Right lobe of liver (tissue), 6 donors: ENCODE measurements at regions not wholly inside any gene's neighbourhood (a gene's known extent, or its start where the extent isn't known, plus 50 kb on each side); places are given as distances from the start of the nearest gene placed in this dataset.
"Not testable (repeated sequence)": the region's sequence is repeated elsewhere in the genome, so short reads cannot be mapped to it uniquely, and the experiment has no call there.

ENCODE experiments used
- ATAC-seq, 4 donors: fragments of 200-7000 bp; cut with Tn5 transposase; one replicate each; pipeline ENCODE4 v1.9.1; 2020; ENCODE audit warnings: mild to moderate bottlenecking in 4 of 4, moderate library complexity in 4 of 4
- DNase-seq, 3 donors: peaks; one replicate each; pipeline ENCODE4 v3.0.0-alpha.2; 2020
- H3K27ac ChIP-seq, 3 donors: fragments of 200-600 bp; one replicate each; pipeline ENCODE4 v1.8.0; 2022
- H3K27me3 ChIP-seq, 2 donors: fragments of 200-600 bp; one replicate each; pipeline ENCODE4 v1.8.0; 2022
- H3K36me3 ChIP-seq, 4 donors: fragments of 200-600 bp; sonication (generic) in 1 of 4; one replicate each; pipeline versions ENCODE4 v1.5.1 to v1.8.0; 2017 to 2022; ENCODE audit warnings: control low read depth in 1 of 4
- H3K4me1 ChIP-seq, 4 donors: fragments of 200-600 bp; sonication (generic) in 1 of 4; one replicate each; pipeline versions ENCODE4 v1.5.1 to v1.8.0; 2017 to 2022; ENCODE audit warnings: control low read depth in 1 of 4
- H3K4me3 ChIP-seq, 3 donors: fragments of 200-600 bp; one replicate each; pipeline ENCODE4 v1.8.0; 2022
- H3K9me3 ChIP-seq, 4 donors: fragments of 200-600 bp; sonication (generic) in 1 of 4; one replicate each; pipeline versions ENCODE4 v1.5.1 to v1.8.0; 2017 to 2022; ENCODE audit warnings: control low read depth in 1 of 4
- POLR2A ChIP-seq: fragments of 450-650 bp; IDR thresholded peaks from one replicate; pipeline ENCODE4 v1.6.1; 2017; ENCODE audit warnings: antibody characterized with exemption, mild to moderate bottlenecking
- WGBS: methylation state at CpG from one replicate; pipeline ENCODE4 v1.1.6; 2018; ENCODE audit warnings: low coverage, low lambda C conversion rate; ENCODE audit not compliant: insufficient coverage; ENCODE audit errors: missing lambda C conversion rate; 5-methylcytosine and 5-hydroxymethylcytosine counted together
- intact Hi-C, 2 donors: fragments of 100-400 bp; cut with DNase I; formaldehyde crosslinking; loops; one replicate each; pipeline versions ENCODE4 v1.11.2 to v1.14.1; 2022
- TF ChIP-seq, protein P1 (sequence below), 4 donors: fragments of 200-600 bp in 3 of 4; fragments of 450-650 bp in 1 of 4; IDR thresholded peaks; one replicate each; pipeline versions ENCODE4 v1.5.1 to v1.8.0; 2016 to 2022; ENCODE audit warnings: antibody characterized with exemption in 4 of 4, mild to moderate bottlenecking in 2 of 4
- donor health status: DM: no; HTN: yes; CAD: no.
- donor health status: DM: no; HTN: no; CAD: no.
- donor health status: DM: no; HTN: no; CAD: no.
- donor health status: DM: no; HTN: yes; CAD: no.
- donor health status: DM: no; HTN: yes; CAD: no.

- no peak for TF ChIP-seq POLR2A
- TF ChIP-seq, protein P1, sequence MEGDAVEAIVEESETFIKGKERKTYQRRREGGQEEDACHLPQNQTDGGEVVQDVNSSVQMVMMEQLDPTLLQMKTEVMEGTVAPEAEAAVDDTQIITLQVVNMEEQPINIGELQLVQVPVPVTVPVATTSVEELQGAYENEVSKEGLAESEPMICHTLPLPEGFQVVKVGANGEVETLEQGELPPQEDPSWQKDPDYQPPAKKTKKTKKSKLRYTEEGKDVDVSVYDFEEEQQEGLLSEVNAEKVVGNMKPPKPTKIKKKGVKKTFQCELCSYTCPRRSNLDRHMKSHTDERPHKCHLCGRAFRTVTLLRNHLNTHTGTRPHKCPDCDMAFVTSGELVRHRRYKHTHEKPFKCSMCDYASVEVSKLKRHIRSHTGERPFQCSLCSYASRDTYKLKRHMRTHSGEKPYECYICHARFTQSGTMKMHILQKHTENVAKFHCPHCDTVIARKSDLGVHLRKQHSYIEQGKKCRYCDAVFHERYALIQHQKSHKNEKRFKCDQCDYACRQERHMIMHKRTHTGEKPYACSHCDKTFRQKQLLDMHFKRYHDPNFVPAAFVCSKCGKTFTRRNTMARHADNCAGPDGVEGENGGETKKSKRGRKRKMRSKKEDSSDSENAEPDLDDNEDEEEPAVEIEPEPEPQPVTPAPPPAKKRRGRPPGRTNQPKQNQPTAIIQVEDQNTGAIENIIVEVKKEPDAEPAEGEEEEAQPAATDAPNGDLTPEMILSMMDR (IDR thresholded peaks at IDR 0.05): no peak
- no peak for ATAC-seq
- Histone ChIP-seq H3K4me1 (no peaks in the 10 kb centered on the region), H3K27me3 (no peaks in the 10 kb centered on the region), H3K4me3 (no peak overlapping the region), H3K27ac (no peak overlapping the region), H3K9me3 (no peaks in the 10 kb centered on the region), H3K36me3 (no peaks in the 10 kb centered on the region)
- DNase-seq: no peak
- 87% methylated on average over 3 of the region's 6 CpGs for WGBS
- intact Hi-C loops: no loop called here
Observed at GRCh38 chr9:91012933-91013841, 211.6 kb downstream of the SYK start.

DNA sequence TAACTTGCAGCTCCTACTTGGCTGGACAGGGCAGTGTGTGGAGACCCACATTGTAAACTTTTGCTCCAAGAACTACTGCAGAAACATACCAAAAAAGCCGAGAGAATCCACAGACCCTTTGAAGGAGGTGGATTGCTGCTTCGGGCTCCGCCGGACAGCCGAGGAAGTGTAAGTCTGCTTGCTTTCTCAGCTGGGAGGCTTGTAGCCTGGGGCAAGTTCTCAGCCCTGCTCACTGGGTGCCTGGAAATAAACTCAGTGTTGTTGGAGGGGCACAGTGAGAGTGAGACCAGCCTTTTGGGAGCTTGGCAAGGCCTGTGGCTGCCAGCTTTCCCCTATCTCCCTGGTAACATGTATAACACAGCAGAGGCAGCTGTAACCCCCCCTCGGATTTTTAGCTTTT, 215.6 kb downstream of the SYK start:
- Histone ChIP-seq H3K4me3 (no peak overlapping the region), H3K9me3 (no peaks in the 10 kb centered on the region), H3K27ac (no peak overlapping the region), H3K36me3 (no peaks in the 10 kb centered on the region), H3K4me1 (no peaks in the 10 kb centered on the region), H3K27me3 (no peaks in the 10 kb centered on the region)
- ATAC-seq (no peak), DNase-seq (no peak)
- intact Hi-C loops: no loop called here
- WGBS: 33% methylated on average over 1 of the region's 6 CpGs
- TF ChIP-seq, protein P1 (IDR thresholded peaks at IDR 0.05): no peak
- no peak for TF ChIP-seq POLR2A

DNA sequence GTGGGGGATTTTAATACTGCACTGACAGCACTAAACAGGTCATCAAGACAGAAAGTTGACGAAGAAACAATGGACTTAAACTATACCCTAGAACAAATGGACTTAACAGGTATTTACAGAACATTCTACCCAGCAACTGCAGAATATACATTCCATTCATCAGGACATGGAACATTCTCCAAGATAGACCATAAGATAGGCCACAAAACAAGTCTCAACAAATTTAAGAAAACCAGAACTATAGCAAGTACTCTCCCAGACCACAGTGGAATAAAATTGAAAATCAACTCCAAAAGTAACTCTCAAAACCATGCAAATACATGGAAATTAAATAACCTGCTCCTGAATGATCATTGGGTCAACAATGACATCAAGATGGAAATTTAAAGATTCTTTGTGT, 218.3 kb downstream of the SYK start:
- H3K36me3 ChIP-seq, ATAC-seq, H3K27me3 ChIP-seq, intact Hi-C loops, H3K27ac ChIP-seq, DNase-seq, H3K9me3 ChIP-seq, H3K4me3 ChIP-seq, H3K4me1 ChIP-seq: not testable (repeated sequence)
- WGBS: 86% methylated on average over 1 of the region's 1 CpG

DNA sequence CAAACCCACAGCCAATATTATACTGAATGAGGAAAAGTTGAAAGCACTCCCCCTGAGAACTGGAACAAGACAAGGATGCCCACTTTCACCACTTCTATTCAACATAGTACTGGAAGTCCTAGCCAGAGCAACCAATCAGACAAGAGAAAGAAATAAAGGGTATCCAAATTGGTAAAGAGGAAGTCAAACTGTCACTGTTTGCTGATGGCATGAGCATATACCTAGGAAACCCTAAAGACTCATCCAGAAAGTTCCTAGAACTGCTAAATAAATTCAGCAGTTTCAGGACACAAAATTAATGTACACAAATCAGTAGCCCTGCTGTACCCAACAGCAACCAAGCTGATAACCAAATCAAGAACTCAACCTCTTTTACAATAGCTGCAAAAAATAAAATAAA, 220.0 kb downstream of the SYK start:
- H3K27ac ChIP-seq, intact Hi-C loops, H3K4me3 ChIP-seq, H3K27me3 ChIP-seq, DNase-seq, ATAC-seq, H3K9me3 ChIP-seq, H3K36me3 ChIP-seq, H3K4me1 ChIP-seq: not testable (repeated sequence)

DNA sequence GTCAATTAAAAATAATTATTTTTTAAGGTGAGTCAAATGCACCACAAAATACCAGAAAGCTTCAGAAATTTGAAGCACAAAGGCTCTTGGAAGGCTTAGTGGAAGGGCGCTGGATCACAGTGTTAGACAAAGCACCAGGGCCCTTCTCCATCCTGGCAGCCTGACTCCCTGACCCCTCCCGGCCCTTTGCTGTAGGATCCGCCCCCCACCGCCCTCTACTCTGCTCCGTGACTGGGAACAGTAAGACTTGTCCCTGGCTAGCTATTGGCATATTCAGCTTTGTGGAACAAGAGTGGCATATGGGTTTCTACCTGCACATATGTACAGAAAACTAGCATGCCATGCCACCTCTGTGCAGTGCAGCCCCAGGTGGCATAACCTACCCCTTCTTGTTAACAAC, 222.1 kb downstream of the SYK start:
- Histone ChIP-seq H3K4me3 (no peak overlapping the region), H3K36me3 (no peaks in the 10 kb centered on the region), H3K4me1 (no peaks in the 10 kb centered on the region), H3K9me3 (no peaks in the 10 kb centered on the region), H3K27me3 (no peaks in the 10 kb centered on the region), H3K27ac (no peak overlapping the region)
- intact Hi-C loops: no loop called here
- ATAC-seq (no peak), DNase-seq (no peak)
- TF ChIP-seq, protein P1 (IDR thresholded peaks at IDR 0.05): no peak
- no peak for TF ChIP-seq POLR2A
- 80% methylated on average over 1 of the region's 5 CpGs for WGBS
